ENCODE measurements at regions not wholly inside any gene's neighbourhood (a gene's known extent, or its start where the extent isn't known, plus 50 kb on each side); places are given as distances from the start of the nearest gene placed in this dataset.

DNA sequence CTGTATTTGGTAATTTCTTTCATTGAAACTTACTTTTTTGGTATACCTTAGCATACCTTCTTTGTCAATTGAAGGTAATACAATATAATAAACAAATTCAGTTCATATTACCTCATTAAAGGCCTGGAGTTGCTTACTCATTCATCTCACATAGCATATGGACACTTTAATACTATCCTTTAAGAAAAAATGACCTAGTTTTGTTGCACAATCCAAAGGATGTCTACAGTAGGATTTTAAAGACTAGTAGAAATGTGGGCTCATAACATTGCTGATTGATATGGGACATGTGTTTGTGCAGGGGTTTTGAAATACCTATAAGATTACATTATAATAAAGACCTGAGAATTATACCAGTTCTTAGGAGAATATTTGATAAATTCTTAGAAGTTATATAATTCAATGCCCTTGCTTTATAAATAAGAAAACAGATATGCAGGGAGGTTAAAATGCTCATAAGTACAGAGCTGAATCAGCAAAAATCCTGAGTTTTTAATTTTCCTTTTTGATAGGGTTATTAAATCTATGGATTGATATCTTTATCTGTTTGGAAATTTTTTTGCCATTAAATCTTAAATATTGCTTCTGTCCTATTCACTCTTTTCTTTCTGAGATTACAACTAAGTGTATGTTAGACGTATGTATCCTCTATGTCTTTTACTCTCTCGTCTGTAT, 352.1 kb downstream of the ATP23 start:
- TF ChIP-seq CTCF (IDR thresholded peaks at IDR 0.05), result no peak
- TF ChIP-seq RAD21 (IDR thresholded peaks at IDR 0.05; ENCODE audit: low read length), result no peak
